Progenitor cell of endocrine pancreas (in vitro differentiated cells): ENCODE measurements at regions not wholly inside any gene's neighbourhood (a gene's known extent, or its start where the extent isn't known, plus 50 kb on each side); places are given as distances from the start of the nearest gene placed in this dataset.

Experiments used
- DNase-seq: peaks from one replicate; pipeline ENCODE4 v3.0.0; 2021; ENCODE audit warnings: low spot score; ENCODE audit not compliant: unreplicated experiment
- H3K27ac Mint-ChIP-seq: 2 replicates; pipeline ENCODE4 v1.8.0; 2021; ENCODE audit warnings: mild to moderate bottlenecking, moderate library complexity, mixed read lengths
- H3K27me3 Mint-ChIP-seq: 2 replicates; pipeline ENCODE4 v1.8.0; 2021; ENCODE audit warnings: mixed read lengths
- H3K36me3 Mint-ChIP-seq: 2 replicates; pipeline ENCODE4 v1.8.0; 2022; ENCODE audit warnings: mixed read lengths; ENCODE audit not compliant: insufficient read depth
- H3K4me1 Mint-ChIP-seq: 2 replicates; pipeline ENCODE4 v1.8.0; 2021; ENCODE audit warnings: low read depth, mixed read lengths
- H3K4me3 Mint-ChIP-seq: 2 replicates; pipeline ENCODE4 v1.8.0; 2021; ENCODE audit warnings: low read depth, mild to moderate bottlenecking, moderate library complexity, mixed read lengths
- H3K9me3 Mint-ChIP-seq: 2 replicates; pipeline ENCODE4 v1.8.0; 2021; ENCODE audit warnings: low read depth, mixed read lengths
- CTCF ChIP-seq: fragments of 200-600 bp; sonication (generic); IDR thresholded peaks from one replicate; pipeline ENCODE4 v1.5.0; 2021; ENCODE audit warnings: antibody characterized with exemption, mild to moderate bottlenecking; ENCODE audit not compliant: unreplicated experiment

- H3K4me1 Mint-ChIP-seq = peaks cover 27% of the 10 kb centered on the region
- DNase-seq = no peak
- H3K36me3 Mint-ChIP-seq = no peaks in the 10 kb centered on the region
- H3K27ac Mint-ChIP-seq = no peak overlapping the region
- H3K27me3 Mint-ChIP-seq = peaks cover 31% of the 10 kb centered on the region
- H3K9me3 Mint-ChIP-seq = no peaks in the 10 kb centered on the region
- no peak overlapping the region for H3K4me3 Mint-ChIP-seq
- TF ChIP-seq CTCF = no peak
Measured at GRCh38 chr2:236717729-236718128, 148.1 kb downstream of the ACKR3 start.

GRCh38 chr2:236718207-236718992 lies 148.8 kb downstream of the ACKR3 start:
- no peak for TF ChIP-seq CTCF
- H3K36me3 Mint-ChIP-seq = no peaks in the 10 kb centered on the region
- H3K27me3 Mint-ChIP-seq = peaks cover 31% of the 10 kb centered on the region
- H3K9me3 Mint-ChIP-seq = no peaks in the 10 kb centered on the region
- no peak overlapping the region for H3K27ac Mint-ChIP-seq
- H3K4me1 Mint-ChIP-seq = peaks cover 20% of the 10 kb centered on the region
- DNase-seq = no peak
- no peak overlapping the region for H3K4me3 Mint-ChIP-seq

GRCh38 chr2:236719192-236719635 lies 149.6 kb downstream of the ACKR3 start:
- Mint-ChIP-seq H3K4me3 (no peak overlapping the region), H3K27me3 (peaks cover 31% of the 10 kb centered on the region), H3K27ac (no peak overlapping the region), H3K4me1 (peaks cover 12% of the 10 kb centered on the region), H3K9me3 (no peaks in the 10 kb centered on the region), H3K36me3 (no peaks in the 10 kb centered on the region)
- TF ChIP-seq CTCF = no peak
- DNase-seq = no peak

- Mint-ChIP-seq H3K27me3 (peaks cover 20% of the 10 kb centered on the region), H3K4me3 (no peak overlapping the region), H3K27ac (no peak overlapping the region), H3K9me3 (no peaks in the 10 kb centered on the region), H3K36me3 (no peaks in the 10 kb centered on the region), H3K4me1 (no peaks in the 10 kb centered on the region)
- TF ChIP-seq CTCF = no peak
- no peak for DNase-seq
Measured at GRCh38 chr2:236720974-236721540, 151.4 kb downstream of the ACKR3 start.

GRCh38 chr2:236724200-236724599 lies 154.6 kb downstream of the ACKR3 start:
- TF ChIP-seq CTCF = no peak
- no peak for DNase-seq
- H3K27me3 Mint-ChIP-seq = peaks cover 8% of the 10 kb centered on the region
- no peaks in the 10 kb centered on the region for H3K36me3 Mint-ChIP-seq
- peaks cover 7% of the 10 kb centered on the region for H3K4me1 Mint-ChIP-seq
- H3K4me3 Mint-ChIP-seq = no peak overlapping the region
- no peaks in the 10 kb centered on the region for H3K9me3 Mint-ChIP-seq
- no peak overlapping the region for H3K27ac Mint-ChIP-seq
